GM12865 (cell line): ENCODE measurements at regions not wholly inside any gene's neighbourhood (a gene's known extent, or its start where the extent isn't known, plus 50 kb on each side); places are given as distances from the start of the nearest gene placed in this dataset.
"Not testable (repeated sequence)": the region's sequence is repeated elsewhere in the genome, so short reads cannot be mapped to it uniquely, and the experiment has no call there.

Experiments
- DNase-seq: peaks from one replicate; pipeline ENCODE4 v3.0.0; 2010; ENCODE audit warnings: low read depth
- H3K4me3 ChIP-seq: 2 replicates; pipeline ENCODE4 v1.5.1; 2011; ENCODE audit warnings: mild to moderate bottlenecking, low read depth, low read length, control low read depth
- TF ChIP-seq, protein P1 (sequence below): IDR thresholded peaks from 2 replicates; pipeline ENCODE4 v1.5.1; 2011; ENCODE audit warnings: low read length, control low read depth, low read depth, inconsistent platforms; ENCODE audit not compliant: insufficient read depth; ENCODE audit errors: missing control alignments

GRCh38 chr2:147273628-147274027 lies 571.2 kb upstream of the ACVR2A start:
- DNase-seq = no peak
- H3K4me3 ChIP-seq = no peak overlapping the region
- TF ChIP-seq, protein P1, sequence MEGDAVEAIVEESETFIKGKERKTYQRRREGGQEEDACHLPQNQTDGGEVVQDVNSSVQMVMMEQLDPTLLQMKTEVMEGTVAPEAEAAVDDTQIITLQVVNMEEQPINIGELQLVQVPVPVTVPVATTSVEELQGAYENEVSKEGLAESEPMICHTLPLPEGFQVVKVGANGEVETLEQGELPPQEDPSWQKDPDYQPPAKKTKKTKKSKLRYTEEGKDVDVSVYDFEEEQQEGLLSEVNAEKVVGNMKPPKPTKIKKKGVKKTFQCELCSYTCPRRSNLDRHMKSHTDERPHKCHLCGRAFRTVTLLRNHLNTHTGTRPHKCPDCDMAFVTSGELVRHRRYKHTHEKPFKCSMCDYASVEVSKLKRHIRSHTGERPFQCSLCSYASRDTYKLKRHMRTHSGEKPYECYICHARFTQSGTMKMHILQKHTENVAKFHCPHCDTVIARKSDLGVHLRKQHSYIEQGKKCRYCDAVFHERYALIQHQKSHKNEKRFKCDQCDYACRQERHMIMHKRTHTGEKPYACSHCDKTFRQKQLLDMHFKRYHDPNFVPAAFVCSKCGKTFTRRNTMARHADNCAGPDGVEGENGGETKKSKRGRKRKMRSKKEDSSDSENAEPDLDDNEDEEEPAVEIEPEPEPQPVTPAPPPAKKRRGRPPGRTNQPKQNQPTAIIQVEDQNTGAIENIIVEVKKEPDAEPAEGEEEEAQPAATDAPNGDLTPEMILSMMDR = no peak

- TF ChIP-seq, protein P1 = no peak
- H3K4me3 ChIP-seq = no peak overlapping the region
- no peak for DNase-seq
Measured at GRCh38 chr2:147273106-147273505, 571.7 kb upstream of the ACVR2A start.

GRCh38 chr2:147269581-147269980 lies 575.2 kb upstream of the ACVR2A start:
- not testable (repeated sequence) for DNase-seq, H3K4me3 ChIP-seq

DNA sequence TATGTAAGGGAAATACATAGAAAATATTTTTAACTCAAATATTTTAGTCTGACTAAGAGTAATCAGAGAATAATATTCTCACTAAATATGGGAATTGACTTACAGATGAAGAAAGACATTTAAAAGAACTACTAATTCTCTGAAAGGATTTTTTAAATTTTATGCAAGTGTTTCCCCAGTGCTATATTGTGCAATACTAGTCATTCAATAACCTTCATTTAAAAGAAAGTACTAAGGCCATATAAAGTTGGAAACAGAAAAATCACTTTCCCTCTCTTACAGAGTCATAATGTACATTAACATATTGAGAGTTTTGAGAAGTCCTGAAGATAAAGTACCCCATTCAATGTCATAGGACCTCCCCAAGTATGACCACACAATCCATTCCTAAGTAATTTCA lies 584.6 kb upstream of the ACVR2A start:
- TF ChIP-seq, protein P1 = no peak
- H3K4me3 ChIP-seq = no peak overlapping the region

DNA sequence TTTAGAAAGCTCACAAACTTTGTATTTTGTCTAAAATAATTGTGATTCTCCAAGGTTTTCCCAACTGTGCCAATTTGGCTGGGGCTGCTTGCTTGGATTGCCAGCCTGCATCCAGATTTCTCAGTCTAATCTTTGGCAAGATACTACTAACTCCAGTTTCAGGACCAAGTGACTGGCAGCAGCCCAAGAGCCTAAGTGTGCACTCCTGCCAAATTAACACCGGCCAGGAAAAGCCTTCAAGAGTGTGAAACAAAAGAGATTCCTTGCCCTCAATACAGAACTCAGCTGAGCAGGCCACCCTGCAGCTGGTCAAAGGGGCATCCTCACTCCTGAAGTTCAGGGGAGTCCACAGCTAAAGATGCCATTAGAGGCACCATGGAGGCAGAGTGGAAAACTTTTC lies 589.0 kb upstream of the ACVR2A start:
- TF ChIP-seq, protein P1 = no peak
- no peak for DNase-seq
- H3K4me3 ChIP-seq = no peak overlapping the region

More for the DNA sequence above, 584.6 kb upstream of the ACVR2A start:
- DNase-seq = no peak

DNA sequence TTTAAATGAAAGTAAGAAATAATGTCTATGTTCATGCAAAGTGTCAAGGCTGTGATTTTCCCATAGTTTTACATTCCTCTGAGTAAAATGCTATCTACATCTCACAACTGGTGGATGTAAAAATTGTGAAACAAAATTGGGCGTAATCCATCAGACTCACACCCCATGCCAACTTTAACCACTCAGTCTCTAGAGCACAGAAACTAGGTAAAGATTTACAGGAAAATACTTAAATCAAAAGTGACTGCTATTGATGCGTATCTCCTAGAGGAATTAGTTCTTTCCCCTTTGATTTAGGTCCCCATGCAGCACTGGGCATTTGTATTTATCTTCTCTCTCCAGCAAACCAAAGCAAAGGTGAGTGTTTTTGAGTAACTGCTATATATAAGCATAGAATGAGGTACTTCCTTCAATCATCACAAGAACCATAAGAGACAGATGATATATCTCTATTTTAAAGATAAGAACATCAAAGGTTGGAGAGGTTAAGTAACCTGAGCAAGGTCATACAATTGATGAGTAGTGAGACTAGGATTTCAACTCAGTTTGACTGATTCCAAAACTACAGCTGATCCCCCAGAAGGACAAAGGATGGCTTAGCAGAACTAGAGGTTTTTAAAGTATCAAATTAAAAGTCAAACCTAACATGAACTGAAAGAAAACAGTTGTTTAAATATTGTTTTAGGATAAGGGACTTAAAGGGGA lies 594.0 kb upstream of the ACVR2A start:
- no peak overlapping the region for H3K4me3 ChIP-seq
- TF ChIP-seq, protein P1 = no peak
- DNase-seq = peak; percentile 3

DNA sequence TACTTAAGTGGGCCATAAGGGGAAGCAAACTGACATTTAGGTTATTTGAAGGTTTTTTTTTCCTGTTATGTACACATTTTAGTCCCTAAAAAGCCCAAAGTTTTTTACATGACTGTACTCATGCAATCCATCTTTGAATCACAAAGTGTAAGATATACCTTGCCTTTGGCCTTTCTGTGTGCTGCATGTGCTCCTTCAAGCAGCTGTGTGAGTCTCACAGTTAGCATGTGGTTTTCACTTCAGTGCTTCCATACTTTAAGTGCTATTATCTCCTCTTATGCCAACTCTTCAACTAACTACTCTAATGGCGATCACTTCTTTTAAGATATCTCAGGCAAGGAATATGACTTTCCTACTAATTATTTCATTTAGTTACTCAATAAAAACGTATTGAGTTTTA lies 597.1 kb upstream of the ACVR2A start:
- TF ChIP-seq, protein P1 = no peak
- H3K4me3 ChIP-seq = no peak overlapping the region
- DNase-seq = peak; percentile 11

GRCh38 chr2:147242445-147242844 lies 602.4 kb upstream of the ACVR2A start:
- H3K4me3 ChIP-seq = no peak overlapping the region
- DNase-seq = no peak
- TF ChIP-seq, protein P1 = no peak
